HCT116 (cell line): ENCODE measurements at regions not wholly inside any gene's neighbourhood (a gene's known extent, or its start where the extent isn't known, plus 50 kb on each side); places are given as distances from the start of the nearest gene placed in this dataset.

ENCODE experiments used
- ATAC-seq: fragments of 200-7000 bp; cut with Tn5 transposase; 2 replicates; pipeline ENCODE4 v1.9.1; 2020; ENCODE audit warnings: mild to moderate bottlenecking, moderate library complexity
- BruUV-seq: library from RNA; stranded (reverse); fragments of 400-500 nt; replicated peaks from 2 replicates; lab custom pipeline; 2021; lab: Mats Ljungman, UMichigan
- CTCF ChIA-PET: fragments of 300-600 bp; sonication (Branson Sonifier 250); formaldehyde crosslinking; loops from one replicate; lab custom pipeline; 2021; ENCODE audit warnings: antibody characterized with exemption; lab: Charles Lee
- POLR2A ChIA-PET: fragments of 300-600, 350-600 bp; sonication (Branson Sonifier 250); formaldehyde crosslinking; loops from one replicate; lab custom pipeline; 2021; ENCODE audit warnings: antibody characterized with exemption; lab: Charles Lee
- RAD21 ChIA-PET, 2 experiments: fragments of 300-600 bp; sonication (Branson Sonifier 250); formaldehyde crosslinking; loops; one replicate each; lab custom pipeline; 2023; ENCODE audit warnings: low total read pairs in 2 of 2; ENCODE audit not compliant: uncharacterized antibody in 2 of 2, unreplicated experiment in 2 of 2, low non-redundant PET in 1 of 2; lab: Charles Lee
- DNase-seq: peaks from one replicate; pipeline ENCODE4 v3.0.0-alpha.2; 2010; ENCODE audit warnings: low read depth, low spot score
- H2AFZ ChIP-seq: fragments of 200-600 bp; shearing (Covaris generic), sonication (generic); 2 replicates; pipeline ENCODE4 v1.6.1; 2017; ENCODE audit warnings: low read depth, mixed run types, mixed read lengths, antibody characterized with exemption, low read length; ENCODE audit not compliant: poor library complexity, severe bottlenecking
- H3K27ac ChIP-seq: 2 replicates; pipeline ENCODE4 v1.5.1; 2012; ENCODE audit warnings: low read depth, low read length
- H3K27me3 ChIP-seq: fragments of 200-600 bp; sonication (generic); 2 replicates; pipeline ENCODE4 v1.6.1; 2016; ENCODE audit warnings: mixed run types, low read length, mixed read lengths; ENCODE audit not compliant: insufficient read depth
- H3K36me3 ChIP-seq, 2 experiments: fragments of 200-500 bp in 1 of 2; fragments of 200-600 bp in 1 of 2; sonication (Bioruptor generic) in 1 of 2; sonication (generic) in 1 of 2; 2 replicates each; pipeline versions ENCODE4 v1.5.1 to v1.6.1; 2014 to 2016; ENCODE audit warnings: low read length in 2 of 2, inconsistent platforms in 1 of 2, mixed read lengths in 1 of 2, mixed run types in 1 of 2; ENCODE audit not compliant: insufficient read depth in 2 of 2, control insufficient read depth in 1 of 2
- H3K4me1 ChIP-seq, 2 experiments: fragments of 200-600 bp in 1 of 2; sonication (generic) in 1 of 2; 2 replicates each; pipeline versions ENCODE4 v1.5.1 to v1.6.1; 2012 to 2017; ENCODE audit warnings: low read length in 2 of 2, inconsistent platforms in 1 of 2, mild to moderate bottlenecking in 1 of 2, mixed read lengths in 1 of 2, mixed run types in 1 of 2, moderate library complexity in 1 of 2; ENCODE audit not compliant: insufficient read depth in 2 of 2, control insufficient read depth in 1 of 2
- H3K4me2 ChIP-seq: fragments of 200-600 bp; sonication (generic); 2 replicates; pipeline ENCODE4 v1.6.1; 2017; ENCODE audit warnings: mixed run types, low read length, mixed read lengths
- H3K4me3 ChIP-seq, 2 experiments: fragments of 200-600 bp in 1 of 2; sonication (generic) in 1 of 2; replicated peaks in 1 of 2; 2 replicates each; pipeline ENCODE4 v1.5.1; 2011 to 2016; ENCODE audit warnings: low read length in 2 of 2, control low read depth in 1 of 2, low read depth in 1 of 2, mild to moderate bottlenecking in 1 of 2, mixed read lengths in 1 of 2, mixed run types in 1 of 2
- H3K79me2 ChIP-seq: fragments of 200-600 bp; sonication (generic); 2 replicates; pipeline ENCODE4 v1.6.1; 2017; ENCODE audit warnings: mild to moderate bottlenecking, mixed run types, low read length, moderate library complexity, mixed read lengths; ENCODE audit not compliant: insufficient read depth
- H3K9ac ChIP-seq: fragments of 200-600 bp; sonication (generic); 2 replicates; pipeline ENCODE4 v1.6.1; 2016; ENCODE audit warnings: low read length, mixed read lengths
- H3K9me2 ChIP-seq: fragments of 200-600 bp; sonication (generic), shearing (Covaris generic); 2 replicates; pipeline ENCODE4 v1.6.1; 2017; ENCODE audit warnings: mixed run types, mild to moderate bottlenecking, moderate library complexity; ENCODE audit not compliant: insufficient read depth
- H3K9me3 ChIP-seq, 2 experiments: fragments of 200-500 bp in 1 of 2; fragments of 200-600 bp in 1 of 2; sonication (Bioruptor generic) in 1 of 2; sonication (generic) in 1 of 2; 2 replicates each; pipeline ENCODE4 v1.6.1; 2014 to 2017; ENCODE audit warnings: low read length in 2 of 2, mixed read lengths in 2 of 2, inconsistent platforms in 1 of 2, low read depth in 1 of 2, mild to moderate bottlenecking in 1 of 2, mixed run types in 1 of 2, moderate library complexity in 1 of 2; ENCODE audit not compliant: control insufficient read depth in 1 of 2, insufficient read depth in 1 of 2
- H4K20me1 ChIP-seq: fragments of 200-600 bp; sonication (generic), shearing (Covaris generic); 2 replicates; pipeline ENCODE4 v1.6.1; 2017; ENCODE audit warnings: mixed run types, mild to moderate bottlenecking, moderate library complexity; ENCODE audit not compliant: insufficient read depth
- ATF3 ChIP-seq: IDR thresholded peaks from 2 replicates; pipeline ENCODE4 v1.6.1; 2012
- EZH2 ChIP-seq: fragments of 200-600 bp; sonication (generic); IDR thresholded peaks from 2 replicates; pipeline ENCODE4 v1.6.1; 2017; ENCODE audit warnings: antibody characterized with exemption, mixed run types
- EZH2phosphoT487 ChIP-seq: fragments of 200-600 bp; IDR thresholded peaks from 2 replicates; pipeline ENCODE4 v1.6.1; 2018; ENCODE audit warnings: antibody characterized with exemption, borderline replicate concordance
- JUND ChIP-seq: IDR thresholded peaks from 2 replicates; pipeline ENCODE4 v1.6.1; 2012
- SIN3A ChIP-seq: IDR thresholded peaks from 2 replicates; pipeline ENCODE4 v1.6.1; 2012; ENCODE audit warnings: low read depth
- SRF ChIP-seq: IDR thresholded peaks from 2 replicates; pipeline ENCODE4 v1.6.1; 2012; ENCODE audit warnings: low read depth
- YY1 ChIP-seq: IDR thresholded peaks from 2 replicates; pipeline ENCODE4 v1.6.1; 2011; ENCODE audit warnings: low read length, low read depth, moderate library complexity, mild to moderate bottlenecking; ENCODE audit not compliant: insufficient replicate concordance; ENCODE audit errors: extremely low read depth
- ZBTB33 ChIP-seq: IDR thresholded peaks from 2 replicates; pipeline ENCODE4 v1.6.1; 2011; ENCODE audit warnings: mild to moderate bottlenecking, low read length, moderate library complexity; ENCODE audit not compliant: insufficient replicate concordance; ENCODE audit errors: extremely low read depth
- ZNF274 ChIP-seq: fragments of 200-500 bp; sonication (Bioruptor generic); IDR thresholded peaks from 2 replicates; pipeline ENCODE4 v1.6.1; 2014; ENCODE audit warnings: mild to moderate bottlenecking, low read depth, low read length, inconsistent platforms
- intact Hi-C: fragments of 100-400 bp; cut with micrococcal nuclease; formaldehyde crosslinking; loops from 2 replicates; pipeline ENCODE4 v1.10.0; 2022
- TF ChIP-seq, protein P1 (sequence below): IDR thresholded peaks from 2 replicates; pipeline ENCODE4 v1.6.1; 2012

GRCh38 chr15:69955240-69955894, 142.3 kb downstream of the TLE3 start:
- no peak overlapping the region for H3K9ac ChIP-seq
- intact Hi-C loops, result no loop called here
- ChIA-PET CTCF (no interaction called here), POLR2A (no interaction called here), RAD21 (no interaction called here)
- no peaks in the 10 kb centered on the region for H4K20me1 ChIP-seq
- no peaks in the 10 kb centered on the region for H3K9me2 ChIP-seq
- H3K27ac ChIP-seq, result no peak overlapping the region
- H3K79me2 ChIP-seq, result no peaks in the 10 kb centered on the region
- H3K36me3 ChIP-seq, result no peaks in the 10 kb centered on the region
- H3K27me3 ChIP-seq, result no peaks in the 10 kb centered on the region
- ATAC-seq, result no peak
- no peaks in the 10 kb centered on the region for H3K9me3 ChIP-seq
- BruUV-seq, result no TSS peak
- no peaks in the 10 kb centered on the region for H3K4me1 ChIP-seq
- no peak for DNase-seq
- no peak overlapping the region for H3K4me2 ChIP-seq
- H2AFZ ChIP-seq, result no peak overlapping the region
- H3K4me3 ChIP-seq, result no peak overlapping the region
- no peak for TF ChIP-seq JUND
- no peak for TF ChIP-seq ZNF274
- TF ChIP-seq ATF3, result no peak
- TF ChIP-seq YY1, result no peak
- TF ChIP-seq, protein P1, sequence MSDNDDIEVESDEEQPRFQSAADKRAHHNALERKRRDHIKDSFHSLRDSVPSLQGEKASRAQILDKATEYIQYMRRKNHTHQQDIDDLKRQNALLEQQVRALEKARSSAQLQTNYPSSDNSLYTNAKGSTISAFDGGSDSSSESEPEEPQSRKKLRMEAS, result no peak
- TF ChIP-seq EZH2phosphoT487, result no peak
- no peak for TF ChIP-seq EZH2
- no peak for TF ChIP-seq SIN3A
- no peak for TF ChIP-seq ZBTB33
- TF ChIP-seq SRF, result no peak
